GM12892 (cell line): ENCODE measurements at regions not wholly inside any gene's neighbourhood (a gene's known extent, or its start where the extent isn't known, plus 50 kb on each side); places are given as distances from the start of the nearest gene placed in this dataset.

Experiments
- POLR2A ChIP-seq: IDR thresholded peaks from 2 replicates; pipeline ENCODE4 v1.6.1; 2011; ENCODE audit warnings: low read depth, low read length, control low read depth
- POLR2AphosphoS5 ChIP-seq: IDR thresholded peaks from 2 replicates; pipeline ENCODE4 v1.6.1; 2011; ENCODE audit warnings: low read depth, low read length, control low read depth
- TAF1 ChIP-seq: IDR thresholded peaks from 2 replicates; pipeline ENCODE4 v1.6.1; 2011; ENCODE audit warnings: low read depth, mild to moderate bottlenecking, control low read depth, low read length, borderline replicate concordance

- no peak for TF ChIP-seq POLR2AphosphoS5
- no peak for TF ChIP-seq POLR2A
- no peak for TF ChIP-seq TAF1
These were observed 740.5 kb downstream of the BRD1 start for GRCh38 chr22:49087198-49087597.
